Ishikawa (cell line): ENCODE measurements at regions not wholly inside any gene's neighbourhood (a gene's known extent, or its start where the extent isn't known, plus 50 kb on each side); places are given as distances from the start of the nearest gene placed in this dataset.

Source experiments
- CEBPB ChIP-seq: IDR thresholded peaks from 2 replicates; pipeline ENCODE4 v1.6.1; 2012
- CREB1 ChIP-seq: IDR thresholded peaks from 2 replicates; pipeline ENCODE4 v1.6.1; 2012; ENCODE audit warnings: low read depth
- EP300 ChIP-seq: IDR thresholded peaks from 2 replicates; pipeline ENCODE4 v1.6.1; 2012; ENCODE audit warnings: borderline replicate concordance
- FOXM1 ChIP-seq: IDR thresholded peaks from 2 replicates; pipeline ENCODE4 v1.6.1; 2012; ENCODE audit warnings: low read depth, borderline replicate concordance
- NFIC ChIP-seq: IDR thresholded peaks from 2 replicates; pipeline ENCODE4 v1.6.1; 2012
- RAD21 ChIP-seq: IDR thresholded peaks from 2 replicates; pipeline ENCODE4 v1.6.1; 2012; ENCODE audit warnings: low read depth
- REST ChIP-seq: IDR thresholded peaks from 2 replicates; pipeline ENCODE4 v1.6.1; 2012; ENCODE audit warnings: low read depth, mild to moderate bottlenecking
- TAF1 ChIP-seq: IDR thresholded peaks from 2 replicates; pipeline ENCODE4 v1.6.1; 2012; ENCODE audit warnings: low read depth, mild to moderate bottlenecking
- TCF12 ChIP-seq: IDR thresholded peaks from 2 replicates; pipeline ENCODE4 v1.6.1; 2012; ENCODE audit warnings: low read depth
- TEAD4 ChIP-seq: IDR thresholded peaks from 2 replicates; pipeline ENCODE4 v1.6.1; 2012
- YY1 ChIP-seq: IDR thresholded peaks from 2 replicates; pipeline ENCODE4 v1.6.1; 2012; ENCODE audit warnings: low read depth
- ZBTB7A ChIP-seq: IDR thresholded peaks from 2 replicates; pipeline ENCODE4 v1.6.1; 2012; ENCODE audit warnings: low read depth
- TF ChIP-seq, protein P1 (sequence below): IDR thresholded peaks from 2 replicates; pipeline ENCODE4 v1.6.1; 2012
- TF ChIP-seq, protein P2 (sequence below): IDR thresholded peaks from 2 replicates; pipeline ENCODE4 v1.6.1; 2012

GRCh38 chrX:132568291-132568690 lies 79.5 kb upstream of the MBNL3 start:
- TF ChIP-seq EP300 (no peak), YY1 (no peak), REST (no peak), TEAD4 (no peak), NFIC (no peak), RAD21 (no peak), TCF12 (no peak), TAF1 (no peak)
- TF ChIP-seq, protein P1, sequence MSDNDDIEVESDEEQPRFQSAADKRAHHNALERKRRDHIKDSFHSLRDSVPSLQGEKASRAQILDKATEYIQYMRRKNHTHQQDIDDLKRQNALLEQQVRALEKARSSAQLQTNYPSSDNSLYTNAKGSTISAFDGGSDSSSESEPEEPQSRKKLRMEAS, result no peak

DNA sequence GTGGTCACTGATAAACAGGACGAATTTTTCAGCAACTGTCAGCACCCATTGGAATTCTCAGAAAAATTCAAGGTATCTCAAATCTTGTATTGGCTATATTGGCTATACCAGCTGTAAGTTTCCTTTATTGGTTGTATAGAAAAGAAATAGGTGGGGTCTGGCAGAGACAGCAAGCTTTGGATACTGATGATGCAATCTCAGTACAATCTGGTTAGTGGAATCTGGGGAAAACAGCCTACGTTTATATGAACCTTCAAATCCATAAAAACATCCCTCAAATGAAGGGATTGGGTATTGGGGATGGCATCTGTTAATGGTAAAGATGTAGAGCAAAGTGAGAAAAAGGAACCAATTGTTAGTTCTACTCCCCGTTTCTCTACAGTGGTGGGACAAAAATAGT lies 76.4 kb upstream of the MBNL3 start:
- no peak for TF ChIP-seq ZBTB7A

GRCh38 chrX:132563976-132564375 lies 75.1 kb upstream of the MBNL3 start:
- TF ChIP-seq YY1 (no peak), EP300 (no peak)
- TF ChIP-seq, protein P2, sequence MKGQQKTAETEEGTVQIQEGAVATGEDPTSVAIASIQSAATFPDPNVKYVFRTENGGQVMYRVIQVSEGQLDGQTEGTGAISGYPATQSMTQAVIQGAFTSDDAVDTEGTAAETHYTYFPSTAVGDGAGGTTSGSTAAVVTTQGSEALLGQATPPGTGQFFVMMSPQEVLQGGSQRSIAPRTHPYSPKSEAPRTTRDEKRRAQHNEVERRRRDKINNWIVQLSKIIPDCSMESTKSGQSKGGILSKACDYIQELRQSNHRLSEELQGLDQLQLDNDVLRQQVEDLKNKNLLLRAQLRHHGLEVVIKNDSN, result no peak

DNA sequence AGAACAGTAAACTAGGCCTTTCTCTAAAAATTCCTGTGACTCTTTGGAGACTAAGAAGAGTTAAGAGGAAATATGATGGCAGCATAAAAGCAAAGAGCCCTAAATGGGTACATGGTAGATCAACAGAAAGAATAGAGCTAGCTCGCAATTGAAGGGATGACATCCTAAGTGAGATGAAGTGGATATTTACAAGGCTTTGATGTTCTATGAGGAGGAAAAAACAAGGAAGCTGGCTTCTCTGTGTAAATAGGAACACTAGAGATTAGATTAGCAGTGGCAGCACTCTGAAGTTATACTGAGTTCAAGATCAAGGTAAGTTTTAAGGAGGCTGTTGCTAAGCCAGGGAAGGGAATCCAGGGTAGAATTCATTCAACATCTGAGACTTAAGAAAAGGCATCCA lies 73.1 kb upstream of the MBNL3 start:
- TF ChIP-seq RAD21, result no peak
- TF ChIP-seq YY1, result no peak
- TF ChIP-seq EP300, result no peak
- no peak for TF ChIP-seq TAF1
- TF ChIP-seq, protein P2, result no peak
- TF ChIP-seq ZBTB7A, result no peak
- TF ChIP-seq, protein P1, result no peak
- no peak for TF ChIP-seq TEAD4
- TF ChIP-seq NFIC, result no peak
- TF ChIP-seq CEBPB, result no peak
- no peak for TF ChIP-seq FOXM1
- no peak for TF ChIP-seq CREB1
- no peak for TF ChIP-seq TCF12

- TF ChIP-seq RAD21 (no peak), CEBPB (peak; percentile 74)
Observed at GRCh38 chrX:132561483-132561882, 72.6 kb upstream of the MBNL3 start.

GRCh38 chrX:132559101-132559500 lies 70.3 kb upstream of the MBNL3 start:
- TF ChIP-seq, protein P1, result no peak
- TF ChIP-seq TAF1 (no peak), ZBTB7A (no peak), YY1 (no peak), NFIC (no peak)

GRCh38 chrX:132539611-132540010 lies 50.8 kb upstream of the MBNL3 start:
- TF ChIP-seq FOXM1 (no peak), YY1 (no peak), TCF12 (no peak), NFIC (no peak), TEAD4 (no peak), CREB1 (no peak)
